ENCODE measurements at regions not wholly inside any gene's neighbourhood (a gene's known extent, or its start where the extent isn't known, plus 50 kb on each side); places are given as distances from the start of the nearest gene placed in this dataset.

GRCh38 chr14:97441740-97442362 is 644.7 kb downstream of the VRK1 start:
- no peaks in the 10 kb centered on the region for H3K9me3 Mint-ChIP-seq (ENCODE audit: unreplicated experiment)
- no peaks in the 10 kb centered on the region for H3K36me3 Mint-ChIP-seq (ENCODE audit: unreplicated experiment)
- no peak overlapping the region for H3K4me3 Mint-ChIP-seq (ENCODE audit: unreplicated experiment)
- TF ChIP-seq CTCF (IDR thresholded peaks at IDR 0.05; ENCODE audit: partially characterized antibody, unreplicated experiment), result no peak
- no peak for DNase-seq
- peaks cover 2% of the 10 kb centered on the region for H3K27me3 Mint-ChIP-seq (ENCODE audit: unreplicated experiment)
- H3K4me1 Mint-ChIP-seq (ENCODE audit: low read depth, unreplicated experiment), result no peaks in the 10 kb centered on the region
- no peak overlapping the region for H3K27ac Mint-ChIP-seq (ENCODE audit: unreplicated experiment)

GRCh38 chr14:97442363-97442762 is 645.2 kb downstream of the VRK1 start:
- no peak overlapping the region for H3K27ac Mint-ChIP-seq (ENCODE audit: unreplicated experiment)
- DNase-seq, result no peak
- H3K4me1 Mint-ChIP-seq (ENCODE audit: low read depth, unreplicated experiment), result no peaks in the 10 kb centered on the region
- no peak overlapping the region for H3K4me3 Mint-ChIP-seq (ENCODE audit: unreplicated experiment)
- no peaks in the 10 kb centered on the region for H3K9me3 Mint-ChIP-seq (ENCODE audit: unreplicated experiment)
- no peaks in the 10 kb centered on the region for H3K36me3 Mint-ChIP-seq (ENCODE audit: unreplicated experiment)
- H3K27me3 Mint-ChIP-seq (ENCODE audit: unreplicated experiment), result peaks cover 2% of the 10 kb centered on the region
- no peak for TF ChIP-seq CTCF (IDR thresholded peaks at IDR 0.05; ENCODE audit: partially characterized antibody, unreplicated experiment)

GRCh38 chr14:97443412-97443811 is 646.2 kb downstream of the VRK1 start:
- Mint-ChIP-seq H3K4me3 (ENCODE audit: unreplicated experiment) (no peak overlapping the region), H3K27ac (ENCODE audit: unreplicated experiment) (no peak overlapping the region), H3K27me3 (ENCODE audit: unreplicated experiment) (peaks cover 2% of the 10 kb centered on the region), H3K4me1 (ENCODE audit: low read depth, unreplicated experiment) (no peaks in the 10 kb centered on the region), H3K9me3 (ENCODE audit: unreplicated experiment) (no peaks in the 10 kb centered on the region), H3K36me3 (ENCODE audit: unreplicated experiment) (no peaks in the 10 kb centered on the region)
- TF ChIP-seq CTCF (IDR thresholded peaks at IDR 0.05; ENCODE audit: partially characterized antibody, unreplicated experiment), result no peak
- no peak for DNase-seq

GRCh38 chr14:97444248-97444647 is 647.1 kb downstream of the VRK1 start:
- Mint-ChIP-seq H3K4me3 (ENCODE audit: unreplicated experiment) (no peak overlapping the region), H3K27ac (ENCODE audit: unreplicated experiment) (no peak overlapping the region), H3K9me3 (ENCODE audit: unreplicated experiment) (no peaks in the 10 kb centered on the region), H3K4me1 (ENCODE audit: low read depth, unreplicated experiment) (no peaks in the 10 kb centered on the region), H3K36me3 (ENCODE audit: unreplicated experiment) (no peaks in the 10 kb centered on the region), H3K27me3 (ENCODE audit: unreplicated experiment) (peaks cover 2% of the 10 kb centered on the region)
- no peak for DNase-seq
- no peak for TF ChIP-seq CTCF (IDR thresholded peaks at IDR 0.05; ENCODE audit: partially characterized antibody, unreplicated experiment)

GRCh38 chr14:97445367-97445766 is 648.2 kb downstream of the VRK1 start:
- TF ChIP-seq CTCF (IDR thresholded peaks at IDR 0.05; ENCODE audit: partially characterized antibody, unreplicated experiment), result no peak
- Mint-ChIP-seq H3K4me1 (ENCODE audit: low read depth, unreplicated experiment) (no peaks in the 10 kb centered on the region), H3K36me3 (ENCODE audit: unreplicated experiment) (no peaks in the 10 kb centered on the region), H3K27me3 (ENCODE audit: unreplicated experiment) (peaks cover 2% of the 10 kb centered on the region), H3K9me3 (ENCODE audit: unreplicated experiment) (no peaks in the 10 kb centered on the region), H3K27ac (ENCODE audit: unreplicated experiment) (no peak overlapping the region), H3K4me3 (ENCODE audit: unreplicated experiment) (no peak overlapping the region)
- DNase-seq, result no peak
